Spleen (tissue), 7 donors: ENCODE measurements at regions not wholly inside any gene's neighbourhood (a gene's known extent, or its start where the extent isn't known, plus 50 kb on each side); places are given as distances from the start of the nearest gene placed in this dataset.

Experiments
- POLR2AphosphoS5 ChIP-seq, 3 donors: sonication (generic); formaldehyde crosslinking; IDR thresholded peaks; one replicate each; pipeline ENCODE4 v1.5.1; 2017; ENCODE audit warnings: antibody characterized with exemption in 3 of 3
- TF ChIP-seq, protein P1 (sequence below), 11 experiments: fragments of 200-600 bp in 7 of 11; fragments of 450-650 bp in 4 of 11; sonication (generic) in 4 of 11; IDR thresholded peaks in 8 of 11; conservative IDR thresholded peaks in 3 of 11; 1 replicate in 7 of 11; 2 replicates in 4 of 11; pipeline versions ENCODE4 v1.4.0 to v1.8.0; 2016 to 2021; ENCODE audit warnings: antibody characterized with exemption in 11 of 11, inconsistent platforms in 4 of 11, mild to moderate bottlenecking in 1 of 11
- donor health status: DM: no; HTN: no; CAD: no; lungs with moderate emphysema.
- donor health status: DM: no; HTN: no; CAD: no.
- donor health status: DM: no; HTN: no; CAD: no.

DNA sequence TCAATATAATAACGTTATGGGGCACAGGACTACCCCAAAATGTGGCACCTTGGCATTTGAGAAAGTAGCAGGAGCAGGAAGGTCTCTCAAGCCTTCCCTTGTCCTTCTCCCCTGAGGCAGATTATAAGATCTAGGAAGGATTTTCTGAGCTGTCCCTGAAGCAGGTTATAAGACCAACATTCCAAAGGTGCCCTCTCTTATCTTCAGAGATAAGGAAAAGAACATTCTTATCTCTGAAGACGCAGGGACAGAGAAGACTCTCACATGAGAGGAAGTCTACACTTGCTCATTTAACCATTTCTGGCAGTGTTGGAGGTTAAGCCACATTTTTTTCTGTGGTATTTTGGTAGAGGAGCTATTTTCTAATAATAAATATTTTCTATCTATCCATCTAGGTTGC is 437.9 kb upstream of the MAOA start:
- TF ChIP-seq POLR2AphosphoS5 (IDR thresholded peaks at IDR 0.05): no peak
- TF ChIP-seq, protein P1, sequence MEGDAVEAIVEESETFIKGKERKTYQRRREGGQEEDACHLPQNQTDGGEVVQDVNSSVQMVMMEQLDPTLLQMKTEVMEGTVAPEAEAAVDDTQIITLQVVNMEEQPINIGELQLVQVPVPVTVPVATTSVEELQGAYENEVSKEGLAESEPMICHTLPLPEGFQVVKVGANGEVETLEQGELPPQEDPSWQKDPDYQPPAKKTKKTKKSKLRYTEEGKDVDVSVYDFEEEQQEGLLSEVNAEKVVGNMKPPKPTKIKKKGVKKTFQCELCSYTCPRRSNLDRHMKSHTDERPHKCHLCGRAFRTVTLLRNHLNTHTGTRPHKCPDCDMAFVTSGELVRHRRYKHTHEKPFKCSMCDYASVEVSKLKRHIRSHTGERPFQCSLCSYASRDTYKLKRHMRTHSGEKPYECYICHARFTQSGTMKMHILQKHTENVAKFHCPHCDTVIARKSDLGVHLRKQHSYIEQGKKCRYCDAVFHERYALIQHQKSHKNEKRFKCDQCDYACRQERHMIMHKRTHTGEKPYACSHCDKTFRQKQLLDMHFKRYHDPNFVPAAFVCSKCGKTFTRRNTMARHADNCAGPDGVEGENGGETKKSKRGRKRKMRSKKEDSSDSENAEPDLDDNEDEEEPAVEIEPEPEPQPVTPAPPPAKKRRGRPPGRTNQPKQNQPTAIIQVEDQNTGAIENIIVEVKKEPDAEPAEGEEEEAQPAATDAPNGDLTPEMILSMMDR (IDR thresholded peaks at IDR 0.05 in 8 of 11, conservative IDR thresholded peaks at IDR 0.05 in 3 of 11): no peak
